HCT116 (cell line): ENCODE measurements at regions not wholly inside any gene's neighbourhood (a gene's known extent, or its start where the extent isn't known, plus 50 kb on each side); places are given as distances from the start of the nearest gene placed in this dataset.

Experiments
- EZH2phosphoT487 ChIP-seq: fragments of 200-600 bp; IDR thresholded peaks from 2 replicates; pipeline ENCODE4 v1.6.1; 2018; ENCODE audit warnings: antibody characterized with exemption, borderline replicate concordance
- TF ChIP-seq, protein P1 (sequence below): IDR thresholded peaks from 2 replicates; pipeline ENCODE4 v1.6.1; 2012
- TF ChIP-seq, protein P2 (sequence below): IDR thresholded peaks from 2 replicates; pipeline ENCODE4 v1.6.1; 2011; ENCODE audit warnings: mild to moderate bottlenecking, low read length, moderate library complexity; ENCODE audit not compliant: insufficient replicate concordance; ENCODE audit errors: extremely low read depth

GRCh38 chr7:68306692-68307107 lies 1291.6 kb upstream of the AUTS2 start:
- TF ChIP-seq, protein P1, sequence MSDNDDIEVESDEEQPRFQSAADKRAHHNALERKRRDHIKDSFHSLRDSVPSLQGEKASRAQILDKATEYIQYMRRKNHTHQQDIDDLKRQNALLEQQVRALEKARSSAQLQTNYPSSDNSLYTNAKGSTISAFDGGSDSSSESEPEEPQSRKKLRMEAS: no peak
- no peak for TF ChIP-seq EZH2phosphoT487
- TF ChIP-seq, protein P2, sequence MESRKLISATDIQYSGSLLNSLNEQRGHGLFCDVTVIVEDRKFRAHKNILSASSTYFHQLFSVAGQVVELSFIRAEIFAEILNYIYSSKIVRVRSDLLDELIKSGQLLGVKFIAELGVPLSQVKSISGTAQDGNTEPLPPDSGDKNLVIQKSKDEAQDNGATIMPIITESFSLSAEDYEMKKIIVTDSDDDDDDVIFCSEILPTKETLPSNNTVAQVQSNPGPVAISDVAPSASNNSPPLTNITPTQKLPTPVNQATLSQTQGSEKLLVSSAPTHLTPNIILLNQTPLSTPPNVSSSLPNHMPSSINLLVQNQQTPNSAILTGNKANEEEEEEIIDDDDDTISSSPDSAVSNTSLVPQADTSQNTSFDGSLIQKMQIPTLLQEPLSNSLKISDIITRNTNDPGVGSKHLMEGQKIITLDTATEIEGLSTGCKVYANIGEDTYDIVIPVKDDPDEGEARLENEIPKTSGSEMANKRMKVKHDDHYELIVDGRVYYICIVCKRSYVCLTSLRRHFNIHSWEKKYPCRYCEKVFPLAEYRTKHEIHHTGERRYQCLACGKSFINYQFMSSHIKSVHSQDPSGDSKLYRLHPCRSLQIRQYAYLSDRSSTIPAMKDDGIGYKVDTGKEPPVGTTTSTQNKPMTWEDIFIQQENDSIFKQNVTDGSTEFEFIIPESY: no peak
